HEK293T (cell line): ENCODE measurements at regions not wholly inside any gene's neighbourhood (a gene's known extent, or its start where the extent isn't known, plus 50 kb on each side); places are given as distances from the start of the nearest gene placed in this dataset.

ENCODE experiments used
- CTCF ChIA-PET: fragments of 350-600 bp; formaldehyde crosslinking; extraction: SDS; loops from one replicate; lab custom pipeline; 2021; ENCODE audit warnings: antibody characterized with exemption, inconsistent platforms; lab: Yijun Ruan, JAX
- POLR2A ChIA-PET: fragments of 350-600 bp; formaldehyde crosslinking; extraction: SDS; loops from one replicate; lab custom pipeline; 2020; ENCODE audit warnings: antibody characterized with exemption, inconsistent platforms; lab: Yijun Ruan, JAX
- DNase-seq: peaks from one replicate; pipeline ENCODE4 v3.0.0; 2012; ENCODE audit warnings: mixed read lengths; ENCODE audit errors: extremely low spot score
- ARNT ChIP-seq: fragments of 450-650 bp; IDR thresholded peaks from 2 replicates; pipeline ENCODE4 v1.6.1; 2017; ENCODE audit warnings: mild to moderate bottlenecking
- BHLHE40 ChIP-seq: fragments of 450-650 bp; IDR thresholded peaks from 2 replicates; pipeline ENCODE4 v1.6.1; 2016; ENCODE audit warnings: mild to moderate bottlenecking, moderate library complexity, borderline replicate concordance
- CTBP1 ChIP-seq: fragments of 450-650 bp; IDR thresholded peaks from 2 replicates; pipeline ENCODE4 v1.6.1; 2016; ENCODE audit warnings: borderline replicate concordance
- ELF4 ChIP-seq: fragments of 450-650 bp; IDR thresholded peaks from 2 replicates; pipeline ENCODE4 v1.6.1; 2017; ENCODE audit warnings: antibody characterized with exemption
- FOXA1 ChIP-seq: fragments of 450-650 bp; IDR thresholded peaks from 2 replicates; pipeline ENCODE4 v1.6.1; 2016; ENCODE audit warnings: mild to moderate bottlenecking
- FOXK2 ChIP-seq: fragments of 450-650 bp; IDR thresholded peaks from 2 replicates; pipeline ENCODE4 v1.6.1; 2016; ENCODE audit warnings: mild to moderate bottlenecking
- FOXM1 ChIP-seq: fragments of 450-650 bp; IDR thresholded peaks from 2 replicates; pipeline ENCODE4 v1.6.1; 2017; ENCODE audit warnings: mild to moderate bottlenecking, borderline replicate concordance
- HDGF ChIP-seq: fragments of 450-650 bp; IDR thresholded peaks from 2 replicates; pipeline ENCODE4 v1.6.1; 2017; ENCODE audit warnings: antibody characterized with exemption, borderline replicate concordance
- L3MBTL2 ChIP-seq: fragments of 450-650 bp; conservative IDR thresholded peaks from 2 replicates; pipeline ENCODE4 v1.6.1; 2016; ENCODE audit warnings: mild to moderate bottlenecking
- LEF1 ChIP-seq: fragments of 450-650 bp; IDR thresholded peaks from 2 replicates; pipeline ENCODE4 v1.6.1; 2017; ENCODE audit warnings: mild to moderate bottlenecking, borderline replicate concordance
- NFRKB ChIP-seq: fragments of 450-650 bp; IDR thresholded peaks from 2 replicates; pipeline ENCODE4 v1.6.1; 2016; ENCODE audit warnings: mild to moderate bottlenecking, moderate library complexity
- SP1 ChIP-seq: fragments of 450-650 bp; IDR thresholded peaks from 2 replicates; pipeline ENCODE4 v1.6.1; 2017
- SUZ12 ChIP-seq: fragments of 450-650 bp; IDR thresholded peaks from 2 replicates; pipeline ENCODE4 v1.6.1; 2016; ENCODE audit warnings: mild to moderate bottlenecking
- TARDBP ChIP-seq: fragments of 450-650 bp; IDR thresholded peaks from 2 replicates; pipeline ENCODE4 v1.6.1; 2016
- ZNF384 ChIP-seq: fragments of 450-650 bp; IDR thresholded peaks from 2 replicates; pipeline ENCODE4 v1.6.1; 2016
- TF ChIP-seq, protein P1 (sequence below): fragments of 450-650 bp; IDR thresholded peaks from 2 replicates; pipeline ENCODE4 v1.6.1; 2016

DNA sequence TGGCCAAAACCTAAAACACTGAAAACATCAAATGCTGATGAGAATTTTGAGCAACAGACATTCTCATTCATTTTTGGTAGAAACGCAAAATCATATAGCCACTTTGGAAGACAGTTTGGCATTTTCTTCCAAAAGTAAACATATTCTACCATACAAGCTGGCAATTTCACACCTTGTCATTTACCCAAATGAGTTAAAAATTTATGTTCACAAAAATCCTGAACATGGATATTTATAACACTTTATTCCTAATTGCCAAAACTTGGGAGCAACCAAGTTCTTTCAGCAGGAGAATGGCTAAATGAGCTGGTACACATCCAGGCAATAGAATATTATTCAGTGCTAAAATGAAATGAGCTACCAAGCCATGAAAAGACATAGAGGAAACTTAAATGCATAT is 1270.1 kb upstream of the ACO1 start:
- POLR2A ChIA-PET, result no interaction called here

DNA sequence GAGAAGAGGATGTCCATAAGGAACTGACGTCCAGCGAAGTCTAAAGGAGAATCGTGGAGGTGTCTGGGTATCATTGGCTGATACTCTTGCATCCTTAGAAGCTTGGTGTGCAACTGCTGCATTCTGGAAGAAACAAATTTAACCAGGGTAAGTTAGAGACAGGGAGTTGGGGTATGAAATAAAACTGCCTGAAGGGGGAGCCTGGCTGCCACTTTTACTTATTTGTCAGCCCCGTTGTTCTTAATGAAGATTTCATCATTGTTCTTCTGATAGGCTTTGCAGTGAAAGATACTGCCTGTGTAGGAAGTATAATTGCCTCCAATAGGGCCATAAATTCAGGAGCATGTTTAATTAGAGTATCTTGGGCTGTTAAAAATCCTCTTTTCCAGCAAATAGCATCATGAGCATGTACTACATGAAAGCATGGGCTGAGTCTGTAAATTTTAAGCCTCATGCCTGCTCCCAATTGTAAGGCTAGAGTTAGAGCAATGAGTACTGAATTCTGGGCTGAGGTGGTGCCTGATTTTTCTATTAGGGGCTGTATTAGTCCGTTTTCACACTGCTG is 1264.5 kb upstream of the ACO1 start:
- DNase-seq, result peak; percentile 7
- TF ChIP-seq SP1 (no peak), L3MBTL2 (no peak), CTBP1 (no peak), ZNF384 (no peak), LEF1 (no peak), TARDBP (no peak), HDGF (no peak), FOXK2 (no peak), SUZ12 (no peak), FOXM1 (no peak), ELF4 (no peak), FOXA1 (no peak), ARNT (no peak), BHLHE40 (no peak), NFRKB (no peak)
- TF ChIP-seq, protein P1, sequence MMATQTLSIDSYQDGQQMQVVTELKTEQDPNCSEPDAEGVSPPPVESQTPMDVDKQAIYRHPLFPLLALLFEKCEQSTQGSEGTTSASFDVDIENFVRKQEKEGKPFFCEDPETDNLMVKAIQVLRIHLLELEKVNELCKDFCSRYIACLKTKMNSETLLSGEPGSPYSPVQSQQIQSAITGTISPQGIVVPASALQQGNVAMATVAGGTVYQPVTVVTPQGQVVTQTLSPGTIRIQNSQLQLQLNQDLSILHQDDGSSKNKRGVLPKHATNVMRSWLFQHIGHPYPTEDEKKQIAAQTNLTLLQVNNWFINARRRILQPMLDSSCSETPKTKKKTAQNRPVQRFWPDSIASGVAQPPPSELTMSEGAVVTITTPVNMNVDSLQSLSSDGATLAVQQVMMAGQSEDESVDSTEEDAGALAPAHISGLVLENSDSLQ, result no peak
- POLR2A ChIA-PET, result no interaction called here
- CTCF ChIA-PET, result no interaction called here

More for the DNA sequence above, 1270.1 kb upstream of the ACO1 start:
- no peak for DNase-seq
- CTCF ChIA-PET, result no interaction called here
- TF ChIP-seq ZNF384 (no peak), FOXK2 (no peak), LEF1 (no peak), CTBP1 (no peak), BHLHE40 (no peak), HDGF (no peak), FOXM1 (no peak), SUZ12 (no peak), SP1 (no peak), ELF4 (no peak), L3MBTL2 (no peak), TARDBP (no peak), ARNT (no peak), NFRKB (no peak), FOXA1 (no peak)
- TF ChIP-seq, protein P1, result no peak

GRCh38 chr9:31124389-31124788 is 1260.1 kb upstream of the ACO1 start:
- no peak for DNase-seq
- ChIA-PET CTCF (no interaction called here), POLR2A (no interaction called here)
- TF ChIP-seq SUZ12 (no peak), NFRKB (no peak), TARDBP (no peak), ARNT (no peak)

DNA sequence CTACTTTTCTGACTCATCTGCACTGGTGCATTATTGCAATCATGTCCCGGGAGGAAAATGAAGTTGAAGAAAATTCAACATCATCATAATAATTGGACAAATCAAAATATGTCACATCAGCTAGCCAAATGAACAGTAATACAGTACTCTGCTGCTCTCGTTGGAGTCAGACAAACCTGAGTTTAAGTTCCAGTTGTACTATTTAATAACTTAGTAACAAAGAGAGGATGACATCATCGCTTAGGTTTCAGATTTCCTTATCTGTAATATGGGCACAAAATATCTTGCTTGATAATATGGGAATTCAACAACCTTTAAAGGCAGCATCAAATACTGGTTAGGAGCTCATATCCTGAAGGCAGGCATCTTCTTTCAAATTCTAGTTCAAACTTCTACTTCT is 1248.9 kb upstream of the ACO1 start:
- no peak for DNase-seq
- no peak for TF ChIP-seq SP1
- no peak for TF ChIP-seq TARDBP
- no peak for TF ChIP-seq FOXK2
- TF ChIP-seq HDGF, result no peak
- ChIA-PET CTCF (no interaction called here), POLR2A (no interaction called here)

DNA sequence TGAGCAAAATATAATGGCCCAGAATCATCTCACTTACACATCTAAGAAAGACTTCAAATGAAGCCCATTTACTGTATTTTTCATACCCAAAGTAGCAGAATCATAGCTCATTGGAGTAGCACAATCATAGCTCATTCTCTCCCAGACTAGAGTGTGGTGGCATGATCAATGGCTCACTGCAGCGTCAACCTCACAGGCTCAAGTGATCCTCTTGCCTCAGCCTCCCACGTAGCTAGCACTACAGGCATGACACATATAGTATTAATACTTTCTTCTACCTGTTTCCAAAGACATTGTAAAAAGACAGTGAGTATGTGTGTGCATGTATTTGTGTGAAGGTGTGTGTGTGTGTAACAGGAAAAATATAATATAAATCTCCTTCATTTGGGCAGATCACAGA is 1247.9 kb upstream of the ACO1 start:
- CTCF ChIA-PET, result no interaction called here
- no peak for TF ChIP-seq LEF1
- no peak for TF ChIP-seq FOXA1
- no peak for TF ChIP-seq SP1
- POLR2A ChIA-PET, result no interaction called here
- no peak for DNase-seq

GRCh38 chr9:31137176-31138160 is 1247.0 kb upstream of the ACO1 start:
- no peak for DNase-seq
- POLR2A ChIA-PET, result no interaction called here
- TF ChIP-seq ZNF384 (no peak), FOXK2 (no peak), ARNT (no peak), L3MBTL2 (no peak), NFRKB (no peak), BHLHE40 (no peak), FOXA1 (no peak), SP1 (no peak), HDGF (no peak), ELF4 (no peak), LEF1 (no peak)
- TF ChIP-seq, protein P1, result no peak
- CTCF ChIA-PET, result no interaction called here
